ENCODE measurements at regions not wholly inside any gene's neighbourhood (a gene's known extent, or its start where the extent isn't known, plus 50 kb on each side); places are given as distances from the start of the nearest gene placed in this dataset.

GRCh38 chr18:14905350-14905749, 157.4 kb downstream of the ANKRD30B start:
- no peak overlapping the region for H2BK12ac ChIP-seq (ENCODE audit: low read length)
- H3K4me1 ChIP-seq (ENCODE audit: control insufficient read depth in 2 of 2, insufficient read depth in 1 of 2, low read depth in 1 of 2, low read length in 2 of 2) = no peaks in the 10 kb centered on the region

GRCh38 chr18:14905979-14906378, 158.0 kb downstream of the ANKRD30B start:
- no peak overlapping the region for H3K4me3 ChIP-seq (ENCODE audit: low read length in 2 of 2)
- no peak overlapping the region for H3K4me2 ChIP-seq (ENCODE audit: insufficient read depth, low read length, poor library complexity, severe bottlenecking)
- H3K23ac ChIP-seq (ENCODE audit: low read depth, low read length, poor library complexity) = no peak overlapping the region
- H4K91ac ChIP-seq (ENCODE audit: low read depth, low read length, poor library complexity) = no peak overlapping the region
- no peak overlapping the region for H4K8ac ChIP-seq (ENCODE audit: low read depth, low read length)
- no peak overlapping the region for H2AFZ ChIP-seq (ENCODE audit: low read length)
- no peak overlapping the region for H3K9ac ChIP-seq (ENCODE audit: low read depth, low read length, poor library complexity)
- H3K79me1 ChIP-seq (ENCODE audit: low read depth, low read length) = no peaks in the 10 kb centered on the region
- no peaks in the 10 kb centered on the region for H3K4me1 ChIP-seq (ENCODE audit: control insufficient read depth in 2 of 2, insufficient read depth in 1 of 2, low read depth in 1 of 2, low read length in 2 of 2)
- no peak overlapping the region for H3K14ac ChIP-seq (ENCODE audit: low read length)
- H3K27ac ChIP-seq (replicated peaks; ENCODE audit: low read length) = no peak overlapping the region
- no peak for DNase-seq (ENCODE audit: low spot score)
- no peak overlapping the region for H3K4ac ChIP-seq (ENCODE audit: low read length)
- H2BK15ac ChIP-seq (ENCODE audit: low read length) = no peak overlapping the region
- H3K9me3 ChIP-seq (replicated peaks in 1 of 2; ENCODE audit: control insufficient read depth in 2 of 2, insufficient read depth in 1 of 2, low read depth in 1 of 2, low read length in 2 of 2) = peaks cover 0 to 22% of the 10 kb centered on the region in 2 donors
- no peak overlapping the region for H2AK5ac ChIP-seq (ENCODE audit: low read depth, low read length)
- no peaks in the 10 kb centered on the region for H3K27me3 ChIP-seq (ENCODE audit: control insufficient read depth in 3 of 3, insufficient read depth in 3 of 3, low read depth in 1 of 3, low read length in 3 of 3)
- no peak overlapping the region for H2BK120ac ChIP-seq (ENCODE audit: low read depth, low read length)
- no peak overlapping the region for H3K18ac ChIP-seq (ENCODE audit: low read length)
- no peaks in the 10 kb centered on the region for H3K36me3 ChIP-seq (replicated peaks in 1 of 2; ENCODE audit: control insufficient read depth in 2 of 2, insufficient read depth in 2 of 2, low read length in 2 of 2)
- H2BK5ac ChIP-seq (ENCODE audit: low read length) = no peak overlapping the region
- H2BK12ac ChIP-seq (ENCODE audit: low read length) = no peak overlapping the region
- WGBS, 2 donors (ENCODE audit: extremely low coverage in 2 of 2, insufficient read length in 2 of 2, insufficient replicate concordance in 1 of 2) = no CpG with 5 or more reads among the region's 1 CpG

More at GRCh38 chr18:14905350-14905749, 157.4 kb downstream of the ANKRD30B start:
- no peak for DNase-seq (ENCODE audit: low spot score)
- H3K27ac ChIP-seq (replicated peaks; ENCODE audit: low read length) = no peak overlapping the region
- H3K23ac ChIP-seq (ENCODE audit: low read depth, low read length, poor library complexity) = no peak overlapping the region
- H4K8ac ChIP-seq (ENCODE audit: low read depth, low read length) = no peak overlapping the region
- no peak overlapping the region for H3K9ac ChIP-seq (ENCODE audit: low read depth, low read length, poor library complexity)
- H2BK15ac ChIP-seq (ENCODE audit: low read length) = no peak overlapping the region
- H2AFZ ChIP-seq (ENCODE audit: low read length) = no peak overlapping the region
- no peak overlapping the region for H3K4me2 ChIP-seq (ENCODE audit: insufficient read depth, low read length, poor library complexity, severe bottlenecking)
- no peak overlapping the region for H3K14ac ChIP-seq (ENCODE audit: low read length)
- H2AK5ac ChIP-seq (ENCODE audit: low read depth, low read length) = no peak overlapping the region
- no peaks in the 10 kb centered on the region for H3K79me1 ChIP-seq (ENCODE audit: low read depth, low read length)
- H3K4ac ChIP-seq (ENCODE audit: low read length) = no peak overlapping the region
- no peaks in the 10 kb centered on the region for H3K27me3 ChIP-seq (ENCODE audit: control insufficient read depth in 3 of 3, insufficient read depth in 3 of 3, low read depth in 1 of 3, low read length in 3 of 3)
- H3K4me3 ChIP-seq (ENCODE audit: low read length in 2 of 2) = no peak overlapping the region
- no peak overlapping the region for H4K91ac ChIP-seq (ENCODE audit: low read depth, low read length, poor library complexity)
- H2BK120ac ChIP-seq (ENCODE audit: low read depth, low read length) = no peak overlapping the region
- H3K9me3 ChIP-seq (replicated peaks in 1 of 2; ENCODE audit: control insufficient read depth in 2 of 2, insufficient read depth in 1 of 2, low read depth in 1 of 2, low read length in 2 of 2) = peaks cover 0 to 22% of the 10 kb centered on the region in 2 donors
- no peak overlapping the region for H3K18ac ChIP-seq (ENCODE audit: low read length)
- H2BK5ac ChIP-seq (ENCODE audit: low read length) = no peak overlapping the region
- no peaks in the 10 kb centered on the region for H3K36me3 ChIP-seq (replicated peaks in 1 of 2; ENCODE audit: control insufficient read depth in 2 of 2, insufficient read depth in 2 of 2, low read length in 2 of 2)

GRCh38 chr18:14907420-14907819, 159.4 kb downstream of the ANKRD30B start:
- Histone ChIP-seq H3K4me2 (ENCODE audit: insufficient read depth, low read length, poor library complexity, severe bottlenecking) (no peak overlapping the region), H2AK5ac (ENCODE audit: low read depth, low read length) (no peak overlapping the region), H3K14ac (ENCODE audit: low read length) (no peak overlapping the region), H3K4ac (ENCODE audit: low read length) (no peak overlapping the region), H4K8ac (ENCODE audit: low read depth, low read length) (no peak overlapping the region), H2BK120ac (ENCODE audit: low read depth, low read length) (no peak overlapping the region), H2BK5ac (ENCODE audit: low read length) (no peak overlapping the region), H3K9me3 (replicated peaks in 1 of 2; ENCODE audit: control insufficient read depth in 2 of 2, insufficient read depth in 1 of 2, low read depth in 1 of 2, low read length in 2 of 2) (peaks cover 0 to 22% of the 10 kb centered on the region in 2 donors), H3K18ac (ENCODE audit: low read length) (no peak overlapping the region), H3K4me3 (ENCODE audit: low read length in 2 of 2) (peak overlapping the region in 1 of 2 donors; percentile 55), H3K79me1 (ENCODE audit: low read depth, low read length) (no peaks in the 10 kb centered on the region), H4K91ac (ENCODE audit: low read depth, low read length, poor library complexity) (no peak overlapping the region), H2AFZ (ENCODE audit: low read length) (no peak overlapping the region), H3K36me3 (replicated peaks in 1 of 2; ENCODE audit: control insufficient read depth in 2 of 2, insufficient read depth in 2 of 2, low read length in 2 of 2) (no peaks in the 10 kb centered on the region), H3K9ac (ENCODE audit: low read depth, low read length, poor library complexity) (no peak overlapping the region), H3K27me3 (ENCODE audit: control insufficient read depth in 3 of 3, insufficient read depth in 3 of 3, low read depth in 1 of 3, low read length in 3 of 3) (no peaks in the 10 kb centered on the region), H3K27ac (replicated peaks; ENCODE audit: low read length) (no peak overlapping the region), H2BK15ac (ENCODE audit: low read length) (no peak overlapping the region), H3K4me1 (ENCODE audit: control insufficient read depth in 2 of 2, insufficient read depth in 1 of 2, low read depth in 1 of 2, low read length in 2 of 2) (no peaks in the 10 kb centered on the region), H3K23ac (ENCODE audit: low read depth, low read length, poor library complexity) (no peak overlapping the region), H2BK12ac (ENCODE audit: low read length) (no peak overlapping the region)
- DNase-seq (ENCODE audit: low spot score) = no peak
- WGBS, 2 donors (ENCODE audit: extremely low coverage in 2 of 2, insufficient read length in 2 of 2, insufficient replicate concordance in 1 of 2) = no CpG with 5 or more reads among the region's 9 CpGs

- Histone ChIP-seq H2BK5ac (ENCODE audit: low read length) (no peak overlapping the region), H3K4ac (ENCODE audit: low read length) (no peak overlapping the region), H3K4me1 (ENCODE audit: control insufficient read depth in 2 of 2, insufficient read depth in 1 of 2, low read depth in 1 of 2, low read length in 2 of 2) (no peaks in the 10 kb centered on the region), H4K91ac (ENCODE audit: low read depth, low read length, poor library complexity) (no peak overlapping the region), H4K8ac (ENCODE audit: low read depth, low read length) (no peak overlapping the region), H3K27ac (replicated peaks; ENCODE audit: low read length) (no peak overlapping the region), H3K36me3 (replicated peaks in 1 of 2; ENCODE audit: control insufficient read depth in 2 of 2, insufficient read depth in 2 of 2, low read length in 2 of 2) (no peaks in the 10 kb centered on the region), H2AK5ac (ENCODE audit: low read depth, low read length) (no peak overlapping the region), H3K79me1 (ENCODE audit: low read depth, low read length) (no peaks in the 10 kb centered on the region), H3K14ac (ENCODE audit: low read length) (no peak overlapping the region), H2AFZ (ENCODE audit: low read length) (no peak overlapping the region), H2BK12ac (ENCODE audit: low read length) (no peak overlapping the region), H3K9ac (ENCODE audit: low read depth, low read length, poor library complexity) (no peak overlapping the region), H2BK15ac (ENCODE audit: low read length) (no peak overlapping the region), H3K9me3 (replicated peaks in 1 of 2; ENCODE audit: control insufficient read depth in 2 of 2, insufficient read depth in 1 of 2, low read depth in 1 of 2, low read length in 2 of 2) (peaks cover 0 to 19% of the 10 kb centered on the region in 2 donors), H3K23ac (ENCODE audit: low read depth, low read length, poor library complexity) (no peak overlapping the region), H3K4me2 (ENCODE audit: insufficient read depth, low read length, poor library complexity, severe bottlenecking) (no peak overlapping the region), H3K18ac (ENCODE audit: low read length) (no peak overlapping the region), H3K4me3 (ENCODE audit: low read length in 2 of 2) (no peak overlapping the region), H2BK120ac (ENCODE audit: low read depth, low read length) (no peak overlapping the region), H3K27me3 (ENCODE audit: control insufficient read depth in 3 of 3, insufficient read depth in 3 of 3, low read depth in 1 of 3, low read length in 3 of 3) (no peaks in the 10 kb centered on the region)
- no CpG with 5 or more reads among the region's 5 CpGs for WGBS, 2 donors (ENCODE audit: extremely low coverage in 2 of 2, insufficient read length in 2 of 2, insufficient replicate concordance in 1 of 2)
- DNase-seq (ENCODE audit: low spot score) = no peak
Measured at GRCh38 chr18:14908541-14908940, 160.6 kb downstream of the ANKRD30B start.

Measured in neuronal stem cell (in vitro differentiated cells).